ENCODE measurements at regions not wholly inside any gene's neighbourhood (a gene's known extent, or its start where the extent isn't known, plus 50 kb on each side); places are given as distances from the start of the nearest gene placed in this dataset.

- peak overlapping the region in 3 of 4 donors; percentile 42 to 77 (median 43) for H3K4me3 Mint-ChIP-seq
- no peaks in the 10 kb centered on the region for H3K9me3 Mint-ChIP-seq
- no peaks in the 10 kb centered on the region for H3K36me3 Mint-ChIP-seq
- no peaks in the 10 kb centered on the region for H3K27me3 Mint-ChIP-seq
- peaks cover 28 to 31% (median 30%) of the 10 kb centered on the region in 3 donors for H3K4me1 Mint-ChIP-seq
- H3K27ac Mint-ChIP-seq = peak overlapping the region; percentile 7 to 80 (median 67)
Measured at GRCh38 chr3:102057781-102058421, 208.6 kb downstream of the NFKBIZ start.

DNA sequence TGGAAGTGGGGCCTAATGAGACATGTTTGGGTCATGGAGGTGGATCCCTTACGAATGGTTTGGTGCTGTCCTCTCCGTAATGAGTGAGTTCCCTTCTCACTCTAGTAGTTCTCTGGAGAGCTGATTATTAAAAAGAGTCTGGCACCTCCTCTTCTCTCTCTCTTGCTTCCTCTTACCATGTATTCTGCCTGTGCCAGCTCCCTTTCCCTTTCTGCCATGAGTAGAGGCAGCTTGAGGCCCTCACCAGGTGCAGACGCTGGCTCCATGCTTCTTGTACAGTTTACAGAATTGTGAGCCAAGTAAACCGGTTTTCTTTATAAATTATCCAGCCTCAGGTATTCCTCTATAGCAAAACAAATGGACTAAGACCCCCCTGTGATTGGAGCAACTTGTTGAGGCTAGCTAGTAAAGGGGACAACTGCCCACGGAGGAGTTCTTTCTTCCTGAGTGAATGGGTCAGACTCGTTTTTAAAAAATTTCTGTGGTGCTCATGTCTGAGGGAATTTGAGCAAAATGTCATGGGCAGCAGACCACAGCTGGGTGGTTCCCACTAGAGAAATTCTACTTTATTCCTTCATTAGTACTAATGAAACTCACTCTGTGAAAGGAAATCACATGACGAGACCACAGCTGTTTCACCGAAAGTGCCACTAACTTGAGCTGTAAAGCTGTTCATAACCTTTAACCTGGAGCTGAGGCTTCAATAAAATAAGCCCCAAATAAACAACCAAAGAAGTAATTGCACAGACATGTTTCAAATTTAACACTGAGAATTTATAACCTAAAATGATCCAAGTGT lies 210.0 kb downstream of the NFKBIZ start:
- H3K36me3 Mint-ChIP-seq = no peaks in the 10 kb centered on the region
- no peaks in the 10 kb centered on the region for H3K9me3 Mint-ChIP-seq
- peaks cover 28 to 31% (median 30%) of the 10 kb centered on the region in 3 donors for H3K4me1 Mint-ChIP-seq
- H3K27ac Mint-ChIP-seq = peak overlapping the region; percentile 80 to 88 (median 87)
- peak overlapping the region in 2 of 4 donors; percentile 90 to 91 for H3K4me3 Mint-ChIP-seq
- no peaks in the 10 kb centered on the region for H3K27me3 Mint-ChIP-seq

GRCh38 chr3:102060814-102061213 lies 211.5 kb downstream of the NFKBIZ start:
- no peaks in the 10 kb centered on the region for H3K9me3 Mint-ChIP-seq
- no peaks in the 10 kb centered on the region for H3K27me3 Mint-ChIP-seq
- no peaks in the 10 kb centered on the region for H3K36me3 Mint-ChIP-seq
- peaks cover 28 to 35% (median 30%) of the 10 kb centered on the region in 3 donors for H3K4me1 Mint-ChIP-seq
- peak overlapping the region in 1 of 3 donors; percentile 63 for H3K27ac Mint-ChIP-seq
- H3K4me3 Mint-ChIP-seq = no peak overlapping the region

DNA sequence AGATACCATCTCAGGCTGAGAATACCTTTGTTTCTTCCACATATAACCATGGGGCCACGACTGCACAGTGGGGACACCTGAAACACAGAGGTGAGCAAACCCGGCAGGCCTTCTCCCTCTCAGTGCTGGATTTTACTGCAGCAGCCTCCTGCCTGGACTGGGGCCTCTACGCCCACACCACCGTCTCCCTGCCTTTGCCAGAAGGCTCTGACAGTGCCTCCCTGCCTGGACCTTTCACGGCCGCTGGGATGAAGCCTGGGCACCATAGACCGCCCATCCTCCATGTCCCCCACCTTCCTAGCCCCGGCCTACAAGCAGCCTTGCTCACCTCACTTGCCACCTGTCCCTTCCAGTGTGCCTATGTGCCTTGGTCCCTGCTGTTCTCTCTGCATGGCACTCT lies 214.3 kb downstream of the NFKBIZ start:
- H3K36me3 Mint-ChIP-seq = no peaks in the 10 kb centered on the region
- H3K9me3 Mint-ChIP-seq = no peaks in the 10 kb centered on the region
- no peak overlapping the region for H3K4me3 Mint-ChIP-seq
- H3K4me1 Mint-ChIP-seq = peaks cover 12 to 17% (median 12%) of the 10 kb centered on the region in 3 donors
- H3K27me3 Mint-ChIP-seq = no peaks in the 10 kb centered on the region
- peak overlapping the region in 1 of 3 donors; percentile 6 for H3K27ac Mint-ChIP-seq

GRCh38 chr3:102066470-102066869 lies 217.2 kb downstream of the NFKBIZ start:
- Mint-ChIP-seq H3K36me3 (no peaks in the 10 kb centered on the region), H3K27me3 (peaks cover 1% of the 10 kb centered on the region), H3K9me3 (no peaks in the 10 kb centered on the region), H3K4me1 (peaks cover 0 to 4% (median 2%) of the 10 kb centered on the region in 3 donors), H3K27ac (no peak overlapping the region), H3K4me3 (no peak overlapping the region)

GRCh38 chr3:102068327-102068726 lies 219.0 kb downstream of the NFKBIZ start:
- Mint-ChIP-seq H3K4me3 (no peak overlapping the region), H3K4me1 (peaks cover 0 to 4% (median 2%) of the 10 kb centered on the region in 3 donors)

GRCh38 chr3:102068736-102069135 lies 219.4 kb downstream of the NFKBIZ start:
- H3K4me3 Mint-ChIP-seq = no peak overlapping the region
- no peaks in the 10 kb centered on the region for H3K9me3 Mint-ChIP-seq
- no peaks in the 10 kb centered on the region for H3K36me3 Mint-ChIP-seq
- H3K4me1 Mint-ChIP-seq = peaks cover 0 to 4% (median 2%) of the 10 kb centered on the region in 3 donors
- H3K27me3 Mint-ChIP-seq = peaks cover 1% of the 10 kb centered on the region
- H3K27ac Mint-ChIP-seq = no peak overlapping the region

More at GRCh38 chr3:102068327-102068726, 219.0 kb downstream of the NFKBIZ start:
- no peak overlapping the region for H3K27ac Mint-ChIP-seq
- H3K27me3 Mint-ChIP-seq = peaks cover 1% of the 10 kb centered on the region
- H3K36me3 Mint-ChIP-seq = no peaks in the 10 kb centered on the region
- no peaks in the 10 kb centered on the region for H3K9me3 Mint-ChIP-seq

DNA sequence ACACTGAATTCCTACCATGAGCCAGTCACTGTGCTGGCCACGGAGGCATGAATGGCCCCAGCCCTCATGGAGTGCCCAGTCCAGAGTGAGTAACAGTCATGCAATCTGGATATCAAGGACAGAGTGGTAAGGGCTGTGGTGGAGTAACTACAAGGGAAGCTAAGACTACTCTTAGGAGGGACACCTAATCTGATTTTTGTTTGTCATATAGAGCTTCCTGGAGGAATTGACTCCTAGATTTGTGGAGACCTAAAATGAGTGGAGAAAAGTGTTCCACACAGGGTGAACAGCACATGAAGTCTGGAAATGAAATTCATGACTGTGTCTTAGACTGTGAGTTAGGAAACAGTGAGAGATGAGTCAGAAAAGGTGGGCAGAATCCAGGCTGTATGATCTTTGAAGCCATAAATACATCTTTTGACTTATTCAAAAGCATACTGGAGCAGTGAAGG lies 219.9 kb downstream of the NFKBIZ start:
- H3K27me3 Mint-ChIP-seq = peaks cover 1% of the 10 kb centered on the region
- H3K9me3 Mint-ChIP-seq = no peaks in the 10 kb centered on the region
- H3K4me1 Mint-ChIP-seq = peaks cover 0 to 4% (median 2%) of the 10 kb centered on the region in 3 donors
- no peak overlapping the region for H3K27ac Mint-ChIP-seq
- no peak overlapping the region for H3K4me3 Mint-ChIP-seq
- no peaks in the 10 kb centered on the region for H3K36me3 Mint-ChIP-seq

DNA sequence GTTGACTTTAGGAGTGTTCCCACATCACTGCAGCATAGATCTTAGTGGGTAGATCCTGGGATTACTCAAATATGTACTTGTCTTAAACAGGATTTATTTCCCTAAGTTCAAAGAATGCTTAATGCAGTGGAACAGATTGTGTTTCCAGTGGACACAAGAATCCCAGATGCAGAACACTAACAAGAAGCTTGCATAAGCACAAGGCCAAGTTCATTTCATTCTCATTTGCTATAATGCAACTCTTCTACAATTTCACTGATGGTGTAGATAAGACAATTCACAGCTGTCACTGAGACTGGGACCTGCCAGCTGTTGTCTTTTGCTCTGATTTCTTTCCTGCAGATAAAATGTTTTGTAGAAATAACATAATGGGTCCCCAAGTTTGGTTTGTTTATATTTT lies 225.6 kb downstream of the NFKBIZ start:
- peaks cover 0 to 4% (median 0%) of the 10 kb centered on the region in 3 donors for H3K9me3 Mint-ChIP-seq
- H3K4me1 Mint-ChIP-seq = peaks cover 7 to 19% (median 9%) of the 10 kb centered on the region in 3 donors
- H3K27ac Mint-ChIP-seq = no peak overlapping the region
- no peaks in the 10 kb centered on the region for H3K27me3 Mint-ChIP-seq
- H3K36me3 Mint-ChIP-seq = no peaks in the 10 kb centered on the region
- H3K4me3 Mint-ChIP-seq = no peak overlapping the region

DNA sequence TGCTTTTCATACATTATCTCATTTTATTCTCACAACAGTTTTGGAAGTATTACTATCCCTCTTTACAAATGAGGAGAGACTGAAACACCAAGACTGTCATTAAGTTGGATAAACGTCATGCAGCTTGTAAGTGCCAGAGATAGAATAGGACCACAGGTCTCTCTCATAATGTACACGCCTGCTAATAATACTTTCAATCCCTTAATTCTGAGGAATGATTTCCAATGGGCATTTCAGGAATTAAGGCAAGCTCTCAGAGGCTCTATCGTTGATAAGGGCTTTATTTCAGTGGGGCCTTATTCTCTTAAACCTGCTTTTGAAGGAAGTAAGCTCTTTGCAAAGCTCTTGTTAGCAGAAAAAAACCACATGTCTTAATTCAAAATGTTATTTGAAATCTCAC lies 229.1 kb downstream of the NFKBIZ start:
- peaks cover 12 to 29% (median 17%) of the 10 kb centered on the region in 3 donors for H3K4me1 Mint-ChIP-seq
- H3K27me3 Mint-ChIP-seq = no peaks in the 10 kb centered on the region
- H3K27ac Mint-ChIP-seq = no peak overlapping the region
- H3K9me3 Mint-ChIP-seq = peaks cover 0 to 6% (median 0%) of the 10 kb centered on the region in 3 donors
- no peaks in the 10 kb centered on the region for H3K36me3 Mint-ChIP-seq
- no peak overlapping the region for H3K4me3 Mint-ChIP-seq

GRCh38 chr3:102078854-102079808 lies 229.8 kb downstream of the NFKBIZ start:
- Mint-ChIP-seq H3K27me3 (no peaks in the 10 kb centered on the region), H3K4me3 (peak overlapping the region in 2 of 4 donors; percentile 44 to 62), H3K36me3 (peaks cover under 1% of the 10 kb centered on the region), H3K9me3 (peaks cover 0 to 6% (median 0%) of the 10 kb centered on the region in 3 donors), H3K27ac (peak overlapping the region in 1 of 3 donors; percentile 78), H3K4me1 (peaks cover 12 to 29% (median 17%) of the 10 kb centered on the region in 3 donors)

DNA sequence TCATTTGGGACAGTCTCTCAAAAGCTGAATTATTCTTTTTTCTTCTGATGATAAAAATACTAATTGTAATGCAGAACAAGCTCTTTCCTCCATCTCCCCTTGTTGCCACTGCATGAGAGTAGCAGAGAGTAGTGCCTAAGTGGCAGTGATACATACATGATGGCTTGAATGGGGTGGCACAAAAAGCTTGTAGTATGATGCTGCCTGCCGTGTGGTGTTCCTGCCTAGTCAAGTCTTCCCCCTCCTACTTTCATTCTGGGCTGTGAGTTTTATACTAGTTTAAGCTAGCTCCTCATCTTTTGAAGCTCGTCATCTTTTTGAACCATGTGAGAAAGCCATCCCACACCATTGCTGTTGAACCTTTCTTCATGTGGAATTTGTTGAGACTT lies 230.5 kb downstream of the NFKBIZ start:
- Mint-ChIP-seq H3K27me3 (no peaks in the 10 kb centered on the region), H3K9me3 (peaks cover 0 to 6% (median 0%) of the 10 kb centered on the region in 3 donors), H3K27ac (no peak overlapping the region), H3K36me3 (peaks cover 2% of the 10 kb centered on the region), H3K4me1 (peaks cover 12 to 29% (median 17%) of the 10 kb centered on the region in 3 donors), H3K4me3 (no peak overlapping the region)

DNA sequence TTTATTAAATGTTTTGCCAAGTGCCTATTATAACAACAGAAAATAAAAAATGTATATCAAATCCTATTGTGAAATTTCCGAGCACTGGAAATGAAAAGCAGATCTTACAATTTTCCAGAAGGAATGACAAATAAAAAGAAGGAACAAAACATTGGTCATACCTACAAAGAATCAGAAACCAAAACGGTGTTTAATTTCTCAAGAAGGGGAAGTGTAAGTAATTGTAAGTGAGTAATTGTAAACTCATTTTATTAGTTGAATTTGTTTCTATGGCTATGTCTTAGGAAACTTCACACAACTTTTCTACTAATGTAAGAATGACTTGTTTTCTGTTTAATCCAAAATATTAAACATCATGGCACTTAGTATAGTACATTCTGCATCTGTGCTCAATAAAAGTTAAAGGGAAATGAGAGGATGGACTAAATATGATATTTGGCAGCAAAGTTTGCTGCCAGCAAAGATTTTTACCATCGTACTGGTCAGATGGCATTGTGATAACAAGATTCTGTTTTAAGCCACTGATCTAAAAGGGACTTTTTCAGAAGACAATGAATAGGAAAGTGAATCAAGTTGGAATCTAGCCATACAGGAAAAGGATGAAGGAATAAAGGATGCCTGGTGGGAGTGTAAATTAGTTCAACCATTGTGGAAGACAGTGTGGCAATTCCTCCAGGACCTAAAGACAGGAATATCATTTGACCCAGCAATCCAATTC lies 232.4 kb downstream of the NFKBIZ start:
- Mint-ChIP-seq H3K9me3 (peaks cover 0 to 3% (median 0%) of the 10 kb centered on the region in 3 donors), H3K36me3 (peaks cover 2% of the 10 kb centered on the region), H3K4me1 (peaks cover 12 to 31% (median 17%) of the 10 kb centered on the region in 3 donors), H3K27me3 (no peaks in the 10 kb centered on the region), H3K4me3 (no peak overlapping the region), H3K27ac (no peak overlapping the region)

DNA sequence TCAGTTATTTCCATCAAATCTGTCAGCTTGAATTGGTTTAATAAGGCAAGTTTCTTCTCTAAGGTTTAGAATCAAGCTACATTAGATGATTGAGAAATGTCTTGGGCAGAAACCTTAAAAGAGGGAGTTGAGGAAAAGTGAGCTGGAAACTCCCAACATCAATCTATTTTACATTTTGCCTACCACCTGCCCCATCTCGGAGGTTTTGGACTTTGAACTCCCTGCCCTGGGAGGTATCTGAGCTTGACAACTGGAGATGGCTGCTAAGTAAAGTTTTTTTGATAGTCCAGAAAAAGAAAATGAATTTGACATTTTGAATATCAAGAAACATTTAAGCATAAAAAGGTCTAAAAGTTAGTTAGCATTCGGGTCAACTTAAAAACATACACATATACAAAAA lies 234.2 kb downstream of the NFKBIZ start:
- Mint-ChIP-seq H3K4me3 (no peak overlapping the region), H3K9me3 (peaks cover 0 to 2% (median 0%) of the 10 kb centered on the region in 3 donors), H3K4me1 (peaks cover 12 to 26% (median 17%) of the 10 kb centered on the region in 3 donors), H3K36me3 (peaks cover 2% of the 10 kb centered on the region), H3K27me3 (no peaks in the 10 kb centered on the region), H3K27ac (no peak overlapping the region)
